Suprapubic skin (tissue), 3 donors: ENCODE measurements at regions not wholly inside any gene's neighbourhood (a gene's known extent, or its start where the extent isn't known, plus 50 kb on each side); places are given as distances from the start of the nearest gene placed in this dataset.

Source experiments
- POLR2A ChIP-seq, 2 donors: fragments of 450-650 bp; IDR thresholded peaks; one replicate each; pipeline ENCODE4 v1.6.1; 2017; ENCODE audit warnings: antibody characterized with exemption in 2 of 2, mild to moderate bottlenecking in 2 of 2, moderate library complexity in 2 of 2
- TF ChIP-seq, protein P1 (sequence below), 2 donors: fragments of 200-600 bp in 1 of 2; fragments of 450-650 bp in 1 of 2; sonication (generic) in 1 of 2; IDR thresholded peaks; one replicate each; pipeline ENCODE4 v1.5.1; 2016 to 2019; ENCODE audit warnings: antibody characterized with exemption in 2 of 2, mild to moderate bottlenecking in 1 of 2, moderate library complexity in 1 of 2

- TF ChIP-seq, protein P1, sequence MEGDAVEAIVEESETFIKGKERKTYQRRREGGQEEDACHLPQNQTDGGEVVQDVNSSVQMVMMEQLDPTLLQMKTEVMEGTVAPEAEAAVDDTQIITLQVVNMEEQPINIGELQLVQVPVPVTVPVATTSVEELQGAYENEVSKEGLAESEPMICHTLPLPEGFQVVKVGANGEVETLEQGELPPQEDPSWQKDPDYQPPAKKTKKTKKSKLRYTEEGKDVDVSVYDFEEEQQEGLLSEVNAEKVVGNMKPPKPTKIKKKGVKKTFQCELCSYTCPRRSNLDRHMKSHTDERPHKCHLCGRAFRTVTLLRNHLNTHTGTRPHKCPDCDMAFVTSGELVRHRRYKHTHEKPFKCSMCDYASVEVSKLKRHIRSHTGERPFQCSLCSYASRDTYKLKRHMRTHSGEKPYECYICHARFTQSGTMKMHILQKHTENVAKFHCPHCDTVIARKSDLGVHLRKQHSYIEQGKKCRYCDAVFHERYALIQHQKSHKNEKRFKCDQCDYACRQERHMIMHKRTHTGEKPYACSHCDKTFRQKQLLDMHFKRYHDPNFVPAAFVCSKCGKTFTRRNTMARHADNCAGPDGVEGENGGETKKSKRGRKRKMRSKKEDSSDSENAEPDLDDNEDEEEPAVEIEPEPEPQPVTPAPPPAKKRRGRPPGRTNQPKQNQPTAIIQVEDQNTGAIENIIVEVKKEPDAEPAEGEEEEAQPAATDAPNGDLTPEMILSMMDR (IDR thresholded peaks at IDR 0.05): no peak
- no peak for TF ChIP-seq POLR2A (IDR thresholded peaks at IDR 0.05)
Observed at GRCh38 chr14:54039311-54039710, 82.7 kb upstream of the BMP4 start.
